HG02970 (cell line): ENCODE measurements at regions not wholly inside any gene's neighbourhood (a gene's known extent, or its start where the extent isn't known, plus 50 kb on each side); places are given as distances from the start of the nearest gene placed in this dataset.

Source experiments
- ATAC-seq: cut with Tn5 transposase; IDR thresholded peaks from one replicate; pipeline ENCODE4 v1.9.1; 2021; ENCODE audit warnings: mild to moderate bottlenecking, moderate library complexity, moderate number of reproducible peaks; ENCODE audit not compliant: unreplicated experiment, low FRiP score

GRCh38 chr11:10358696-10359095, 53.8 kb downstream of the ADM start:
- no peak for ATAC-seq

GRCh38 chr11:10359171-10359570, 54.3 kb downstream of the ADM start:
- no peak for ATAC-seq

- no peak for ATAC-seq
Observed at GRCh38 chr11:10360835-10361234, 56.0 kb downstream of the ADM start.

GRCh38 chr11:10365045-10365444, 60.2 kb downstream of the ADM start:
- no peak for ATAC-seq

GRCh38 chr11:10366568-10367331, 61.9 kb downstream of the ADM start:
- peak; percentile 77 for ATAC-seq

GRCh38 chr11:10371926-10372641, 67.2 kb downstream of the ADM start:
- no peak for ATAC-seq

- no peak for ATAC-seq
Observed at GRCh38 chr11:10373340-10373739, 68.5 kb downstream of the ADM start.

- ATAC-seq = no peak
Observed at GRCh38 chr11:10373929-10374328, 69.1 kb downstream of the ADM start.

GRCh38 chr11:10374386-10374785, 69.5 kb downstream of the ADM start:
- ATAC-seq = no peak

- ATAC-seq = no peak
Observed at GRCh38 chr11:10375280-10375971, 70.6 kb downstream of the ADM start.

- no peak for ATAC-seq
Observed at GRCh38 chr11:10376061-10376460, 71.2 kb downstream of the ADM start.

- ATAC-seq = no peak
Observed at GRCh38 chr11:10377183-10377582, 72.3 kb downstream of the ADM start.

- ATAC-seq = no peak
Observed at GRCh38 chr11:10378362-10378761, 73.5 kb downstream of the ADM start.

- ATAC-seq = no peak
Observed at GRCh38 chr11:10379022-10379421, 74.1 kb downstream of the ADM start.

- ATAC-seq = no peak
Observed at GRCh38 chr11:10379426-10379825, 74.6 kb downstream of the ADM start.

- ATAC-seq = no peak
Observed at GRCh38 chr11:10379871-10380568, 75.0 kb upstream of the AMPD3 start.

GRCh38 chr11:10380921-10381320, 74.1 kb upstream of the AMPD3 start:
- no peak for ATAC-seq

- ATAC-seq = no peak
Observed at GRCh38 chr11:10381736-10382135, 73.3 kb upstream of the AMPD3 start.

- ATAC-seq = no peak
Observed at GRCh38 chr11:10382518-10382917, 72.5 kb upstream of the AMPD3 start.

GRCh38 chr11:10385696-10386095, 69.4 kb upstream of the AMPD3 start:
- no peak for ATAC-seq

GRCh38 chr11:10386361-10386760, 68.7 kb upstream of the AMPD3 start:
- ATAC-seq = no peak
